ENCODE measurements at regions not wholly inside any gene's neighbourhood (a gene's known extent, or its start where the extent isn't known, plus 50 kb on each side); places are given as distances from the start of the nearest gene placed in this dataset.

DNA sequence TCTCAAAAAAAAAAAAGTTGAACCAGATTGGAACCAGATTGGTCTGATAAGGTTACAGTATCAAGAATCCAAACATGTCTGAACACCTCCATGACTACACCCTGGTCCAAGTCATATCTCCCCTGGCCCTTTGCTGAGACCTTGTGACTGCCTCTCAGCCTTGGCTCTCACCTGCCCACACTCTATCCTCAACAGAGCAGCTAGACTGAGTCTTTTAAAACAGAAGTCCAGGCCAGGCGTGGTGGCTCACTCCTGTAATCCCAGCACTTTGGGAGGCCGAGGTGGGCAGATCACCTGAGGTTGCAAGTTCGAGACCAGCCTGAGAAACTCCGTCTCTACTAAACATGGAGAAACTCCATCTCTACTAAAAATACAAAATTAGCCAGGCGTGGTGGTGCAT lies 91.7 kb downstream of the AIPL1 start:
- TF ChIP-seq FOXM1 (IDR thresholded peaks at IDR 0.05; ENCODE audit: borderline replicate concordance, low read depth), result no peak
- TF ChIP-seq, protein P1, sequence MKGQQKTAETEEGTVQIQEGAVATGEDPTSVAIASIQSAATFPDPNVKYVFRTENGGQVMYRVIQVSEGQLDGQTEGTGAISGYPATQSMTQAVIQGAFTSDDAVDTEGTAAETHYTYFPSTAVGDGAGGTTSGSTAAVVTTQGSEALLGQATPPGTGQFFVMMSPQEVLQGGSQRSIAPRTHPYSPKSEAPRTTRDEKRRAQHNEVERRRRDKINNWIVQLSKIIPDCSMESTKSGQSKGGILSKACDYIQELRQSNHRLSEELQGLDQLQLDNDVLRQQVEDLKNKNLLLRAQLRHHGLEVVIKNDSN (IDR thresholded peaks at IDR 0.05), result no peak
